ENCODE measurements at regions not wholly inside any gene's neighbourhood (a gene's known extent, or its start where the extent isn't known, plus 50 kb on each side); places are given as distances from the start of the nearest gene placed in this dataset.

- TF ChIP-seq, protein P1, sequence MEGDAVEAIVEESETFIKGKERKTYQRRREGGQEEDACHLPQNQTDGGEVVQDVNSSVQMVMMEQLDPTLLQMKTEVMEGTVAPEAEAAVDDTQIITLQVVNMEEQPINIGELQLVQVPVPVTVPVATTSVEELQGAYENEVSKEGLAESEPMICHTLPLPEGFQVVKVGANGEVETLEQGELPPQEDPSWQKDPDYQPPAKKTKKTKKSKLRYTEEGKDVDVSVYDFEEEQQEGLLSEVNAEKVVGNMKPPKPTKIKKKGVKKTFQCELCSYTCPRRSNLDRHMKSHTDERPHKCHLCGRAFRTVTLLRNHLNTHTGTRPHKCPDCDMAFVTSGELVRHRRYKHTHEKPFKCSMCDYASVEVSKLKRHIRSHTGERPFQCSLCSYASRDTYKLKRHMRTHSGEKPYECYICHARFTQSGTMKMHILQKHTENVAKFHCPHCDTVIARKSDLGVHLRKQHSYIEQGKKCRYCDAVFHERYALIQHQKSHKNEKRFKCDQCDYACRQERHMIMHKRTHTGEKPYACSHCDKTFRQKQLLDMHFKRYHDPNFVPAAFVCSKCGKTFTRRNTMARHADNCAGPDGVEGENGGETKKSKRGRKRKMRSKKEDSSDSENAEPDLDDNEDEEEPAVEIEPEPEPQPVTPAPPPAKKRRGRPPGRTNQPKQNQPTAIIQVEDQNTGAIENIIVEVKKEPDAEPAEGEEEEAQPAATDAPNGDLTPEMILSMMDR (IDR thresholded peaks at IDR 0.05) = no peak
- no peak for TF ChIP-seq POLR2A (IDR thresholded peaks at IDR 0.05)
- no peak for TF ChIP-seq POLR2AphosphoS5 (IDR thresholded peaks at IDR 0.05)
- TF ChIP-seq EP300 (IDR thresholded peaks at IDR 0.05) = no peak
Measured at GRCh38 chr17:56667925-56668458, 74.5 kb downstream of the NOG start.
